ENCODE measurements at regions not wholly inside any gene's neighbourhood (a gene's known extent, or its start where the extent isn't known, plus 50 kb on each side); places are given as distances from the start of the nearest gene placed in this dataset.

DNA sequence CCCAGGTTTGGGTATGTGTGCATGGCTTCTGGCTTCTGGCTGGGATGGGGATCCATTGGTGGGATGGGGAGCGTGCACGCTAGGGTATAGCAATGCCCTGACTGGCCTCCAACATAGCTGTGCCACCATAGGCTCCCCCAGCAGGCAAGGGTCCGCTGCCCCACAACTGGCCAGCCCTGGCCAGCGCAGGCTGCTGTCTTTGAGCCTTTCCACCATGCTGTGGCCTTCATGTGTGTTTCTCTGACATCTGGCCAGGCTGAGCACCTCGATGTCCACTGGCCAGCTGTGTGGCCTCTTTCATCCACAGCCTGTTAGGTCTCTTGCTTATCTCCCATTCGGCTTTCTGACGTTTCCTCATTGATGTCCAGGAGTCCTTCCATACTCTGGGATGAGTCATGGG is 231.3 kb downstream of the NDUFA10 start:
- H3K27me3 ChIP-seq = no peaks in the 10 kb centered on the region
- H3K9me3 ChIP-seq = no peaks in the 10 kb centered on the region
- H3K27ac ChIP-seq = no peak overlapping the region
- TF ChIP-seq, protein P1, sequence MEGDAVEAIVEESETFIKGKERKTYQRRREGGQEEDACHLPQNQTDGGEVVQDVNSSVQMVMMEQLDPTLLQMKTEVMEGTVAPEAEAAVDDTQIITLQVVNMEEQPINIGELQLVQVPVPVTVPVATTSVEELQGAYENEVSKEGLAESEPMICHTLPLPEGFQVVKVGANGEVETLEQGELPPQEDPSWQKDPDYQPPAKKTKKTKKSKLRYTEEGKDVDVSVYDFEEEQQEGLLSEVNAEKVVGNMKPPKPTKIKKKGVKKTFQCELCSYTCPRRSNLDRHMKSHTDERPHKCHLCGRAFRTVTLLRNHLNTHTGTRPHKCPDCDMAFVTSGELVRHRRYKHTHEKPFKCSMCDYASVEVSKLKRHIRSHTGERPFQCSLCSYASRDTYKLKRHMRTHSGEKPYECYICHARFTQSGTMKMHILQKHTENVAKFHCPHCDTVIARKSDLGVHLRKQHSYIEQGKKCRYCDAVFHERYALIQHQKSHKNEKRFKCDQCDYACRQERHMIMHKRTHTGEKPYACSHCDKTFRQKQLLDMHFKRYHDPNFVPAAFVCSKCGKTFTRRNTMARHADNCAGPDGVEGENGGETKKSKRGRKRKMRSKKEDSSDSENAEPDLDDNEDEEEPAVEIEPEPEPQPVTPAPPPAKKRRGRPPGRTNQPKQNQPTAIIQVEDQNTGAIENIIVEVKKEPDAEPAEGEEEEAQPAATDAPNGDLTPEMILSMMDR (IDR thresholded peaks at IDR 0.05) = no peak
- no peaks in the 10 kb centered on the region for H3K36me3 ChIP-seq
- no peak overlapping the region for H3K4me3 ChIP-seq (ENCODE audit: low read depth in 1 of 2, low read length in 1 of 2)
- H3K4me1 ChIP-seq (ENCODE audit: control insufficient read depth in 1 of 2, insufficient read depth in 1 of 2, low read depth in 1 of 2, low read length in 1 of 2) = no peaks in the 10 kb centered on the region

DNA sequence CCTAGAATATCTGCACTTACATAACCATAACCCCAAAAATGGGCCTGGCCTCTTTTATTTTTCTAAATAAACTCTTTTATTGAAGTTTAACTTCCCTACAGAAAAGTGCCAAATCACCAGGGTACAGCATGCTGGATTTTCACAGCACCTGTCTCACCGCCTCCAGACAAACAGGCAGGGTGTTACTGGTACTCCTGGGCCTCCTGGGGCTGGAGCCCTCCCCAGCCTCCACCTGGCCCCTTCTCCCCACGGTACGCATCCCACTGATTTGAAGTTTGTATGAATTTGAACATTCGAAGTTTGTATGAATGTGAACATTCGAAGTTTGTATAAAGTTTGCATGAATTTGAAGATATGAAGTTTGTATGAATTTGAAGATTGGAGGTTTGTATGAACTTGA is 232.1 kb downstream of the NDUFA10 start:
- no peaks in the 10 kb centered on the region for H3K4me1 ChIP-seq (ENCODE audit: control insufficient read depth in 1 of 2, insufficient read depth in 1 of 2, low read depth in 1 of 2, low read length in 1 of 2)
- H3K9me3 ChIP-seq = no peaks in the 10 kb centered on the region
- no peak overlapping the region for H3K4me3 ChIP-seq (ENCODE audit: low read depth in 1 of 2, low read length in 1 of 2)
- no peaks in the 10 kb centered on the region for H3K27me3 ChIP-seq
- no peak overlapping the region for H3K27ac ChIP-seq
- H3K36me3 ChIP-seq = no peaks in the 10 kb centered on the region
- TF ChIP-seq, protein P1 (IDR thresholded peaks at IDR 0.05) = no peak

DNA sequence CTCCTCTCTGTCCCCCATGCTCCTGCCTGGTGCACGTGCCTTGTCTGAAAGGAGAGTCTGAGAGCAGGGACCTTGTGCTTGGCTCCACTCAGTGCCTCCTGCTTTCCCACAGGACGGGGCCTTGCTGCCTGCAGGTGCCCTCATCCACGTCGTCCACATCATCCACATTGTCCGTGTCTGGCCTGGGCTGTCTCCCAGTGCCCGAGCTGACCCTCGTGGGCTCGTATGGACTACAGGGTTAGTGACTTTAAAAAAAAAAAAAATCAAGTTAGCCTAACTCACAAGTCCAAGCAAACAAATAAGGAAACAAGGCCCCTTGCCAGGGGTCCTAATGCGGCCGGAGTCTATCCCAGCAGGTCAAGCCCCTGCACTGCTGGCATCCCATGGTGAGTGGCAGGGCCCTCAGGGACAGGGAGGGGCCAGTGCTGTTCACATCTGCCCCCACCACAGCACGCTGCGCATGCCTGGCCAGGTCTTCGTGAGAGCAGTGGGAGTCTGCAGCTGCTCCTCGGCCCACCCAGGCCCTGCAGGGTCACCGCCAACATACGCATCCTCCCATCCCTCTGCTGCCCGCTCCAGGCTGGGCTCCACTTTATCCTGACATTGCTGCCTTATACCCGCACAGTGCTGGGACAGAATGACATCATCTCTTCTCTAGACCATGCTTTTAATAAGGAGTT is 232.6 kb downstream of the NDUFA10 start:
- H3K27me3 ChIP-seq = no peaks in the 10 kb centered on the region
- H3K27ac ChIP-seq = no peak overlapping the region
- TF ChIP-seq, protein P1 (IDR thresholded peaks at IDR 0.05) = no peak
- H3K36me3 ChIP-seq = no peaks in the 10 kb centered on the region
- no peak overlapping the region for H3K4me3 ChIP-seq (ENCODE audit: low read depth in 1 of 2, low read length in 1 of 2)
- no peaks in the 10 kb centered on the region for H3K9me3 ChIP-seq
- no peaks in the 10 kb centered on the region for H3K4me1 ChIP-seq (ENCODE audit: control insufficient read depth in 1 of 2, insufficient read depth in 1 of 2, low read depth in 1 of 2, low read length in 1 of 2)

DNA sequence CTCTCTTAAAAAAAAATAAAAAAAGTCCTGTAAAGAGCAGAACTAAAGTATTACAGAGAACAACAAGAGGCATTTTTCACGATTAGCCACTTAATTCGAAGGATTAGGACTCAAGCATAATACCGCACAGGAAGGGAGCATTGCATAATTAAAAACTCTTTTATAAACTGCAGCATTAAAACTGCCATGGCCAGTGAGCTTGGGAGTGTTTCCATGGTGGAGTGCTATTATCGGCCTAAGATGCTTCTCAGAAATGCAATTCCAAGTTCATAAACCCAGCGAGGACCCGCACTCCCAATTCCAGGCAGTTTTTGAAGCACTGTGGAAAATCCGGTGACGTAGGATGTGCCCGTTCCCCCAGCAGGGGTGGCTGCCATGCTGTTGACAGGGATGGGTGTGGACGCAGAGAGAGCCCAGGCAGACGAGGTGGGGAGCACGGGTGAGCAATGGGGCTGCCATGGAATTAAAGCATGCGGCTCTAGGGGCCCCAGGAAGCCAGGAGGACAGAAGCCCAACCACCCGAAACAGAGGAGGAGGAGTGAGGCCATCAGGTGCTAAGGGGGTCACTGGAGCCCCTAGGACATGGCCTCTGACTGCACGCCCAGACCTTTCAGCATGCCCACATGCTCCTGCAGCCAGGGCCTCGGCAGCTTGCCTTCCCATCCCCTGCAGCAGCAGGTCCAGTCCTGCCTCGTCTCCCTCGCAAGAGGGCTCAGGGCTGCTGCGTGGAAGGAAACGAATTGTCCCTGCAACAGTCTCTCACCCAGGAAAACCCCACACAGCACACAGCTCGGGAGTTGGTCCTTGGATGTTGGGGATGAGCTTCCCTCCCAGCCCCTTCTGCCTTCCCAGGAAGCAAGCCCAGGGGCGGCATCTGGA is 233.4 kb downstream of the NDUFA10 start:
- Histone ChIP-seq H3K4me1 (ENCODE audit: control insufficient read depth in 1 of 2, insufficient read depth in 1 of 2, low read depth in 1 of 2, low read length in 1 of 2) (no peaks in the 10 kb centered on the region), H3K27me3 (no peaks in the 10 kb centered on the region), H3K27ac (no peak overlapping the region), H3K9me3 (no peaks in the 10 kb centered on the region), H3K4me3 (ENCODE audit: low read depth in 1 of 2, low read length in 1 of 2) (no peak overlapping the region), H3K36me3 (no peaks in the 10 kb centered on the region)
- TF ChIP-seq, protein P1 (IDR thresholded peaks at IDR 0.05) = no peak

DNA sequence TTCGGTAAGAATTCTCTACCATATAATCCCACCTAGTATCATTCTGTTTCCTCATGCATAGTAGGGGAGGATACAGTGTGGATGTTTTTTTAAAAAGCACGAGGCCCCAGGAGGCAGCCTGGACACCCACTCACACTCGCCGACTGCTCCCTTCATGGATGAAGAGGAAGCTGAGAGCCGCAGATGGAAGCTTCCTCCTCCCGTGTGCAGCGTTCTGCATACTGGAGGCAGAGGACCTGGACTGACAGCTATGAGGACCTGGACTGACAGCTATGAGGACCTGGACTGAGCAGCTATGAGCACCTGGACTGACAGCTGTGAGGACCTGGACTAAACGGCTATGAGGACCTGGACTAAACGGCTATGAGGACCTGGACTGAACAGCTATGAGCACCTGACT is 234.4 kb downstream of the NDUFA10 start:
- no peak overlapping the region for H3K27ac ChIP-seq
- no peak overlapping the region for H3K4me3 ChIP-seq (ENCODE audit: low read depth in 1 of 2, low read length in 1 of 2)
- peaks cover 5% of the 10 kb centered on the region for H3K27me3 ChIP-seq
- H3K36me3 ChIP-seq = no peaks in the 10 kb centered on the region
- TF ChIP-seq, protein P1 (IDR thresholded peaks at IDR 0.05) = no peak
- H3K4me1 ChIP-seq (ENCODE audit: control insufficient read depth in 1 of 2, insufficient read depth in 1 of 2, low read depth in 1 of 2, low read length in 1 of 2) = no peaks in the 10 kb centered on the region
- H3K9me3 ChIP-seq = no peaks in the 10 kb centered on the region
